ENCODE measurements at regions not wholly inside any gene's neighbourhood (a gene's known extent, or its start where the extent isn't known, plus 50 kb on each side); places are given as distances from the start of the nearest gene placed in this dataset.

DNA sequence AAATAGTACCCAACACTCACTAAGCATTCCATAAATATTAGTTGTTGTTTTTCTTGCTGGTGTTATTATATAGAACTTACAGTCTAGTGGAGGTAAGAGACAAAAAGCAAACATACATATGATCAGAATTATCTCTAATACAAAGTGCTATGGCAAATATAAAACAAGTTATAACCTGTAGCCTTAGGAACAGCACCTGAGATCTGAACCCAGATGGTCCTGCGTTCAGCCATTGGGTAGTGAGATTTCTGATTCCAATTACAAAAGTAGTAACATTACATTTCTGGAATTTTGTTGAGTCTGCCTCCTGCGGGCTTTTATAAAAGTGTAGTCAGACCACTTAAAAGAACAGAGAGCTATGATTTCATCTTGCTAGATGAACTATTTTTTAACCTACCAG, 242.9 kb upstream of the ZNF462 start:
- TF ChIP-seq, protein P1, sequence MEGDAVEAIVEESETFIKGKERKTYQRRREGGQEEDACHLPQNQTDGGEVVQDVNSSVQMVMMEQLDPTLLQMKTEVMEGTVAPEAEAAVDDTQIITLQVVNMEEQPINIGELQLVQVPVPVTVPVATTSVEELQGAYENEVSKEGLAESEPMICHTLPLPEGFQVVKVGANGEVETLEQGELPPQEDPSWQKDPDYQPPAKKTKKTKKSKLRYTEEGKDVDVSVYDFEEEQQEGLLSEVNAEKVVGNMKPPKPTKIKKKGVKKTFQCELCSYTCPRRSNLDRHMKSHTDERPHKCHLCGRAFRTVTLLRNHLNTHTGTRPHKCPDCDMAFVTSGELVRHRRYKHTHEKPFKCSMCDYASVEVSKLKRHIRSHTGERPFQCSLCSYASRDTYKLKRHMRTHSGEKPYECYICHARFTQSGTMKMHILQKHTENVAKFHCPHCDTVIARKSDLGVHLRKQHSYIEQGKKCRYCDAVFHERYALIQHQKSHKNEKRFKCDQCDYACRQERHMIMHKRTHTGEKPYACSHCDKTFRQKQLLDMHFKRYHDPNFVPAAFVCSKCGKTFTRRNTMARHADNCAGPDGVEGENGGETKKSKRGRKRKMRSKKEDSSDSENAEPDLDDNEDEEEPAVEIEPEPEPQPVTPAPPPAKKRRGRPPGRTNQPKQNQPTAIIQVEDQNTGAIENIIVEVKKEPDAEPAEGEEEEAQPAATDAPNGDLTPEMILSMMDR (optimal IDR thresholded peaks at IDR 0.05 in 1 of 3, IDR thresholded peaks at IDR 0.05 in 1 of 3, conservative IDR thresholded peaks at IDR 0.05 in 1 of 3; ENCODE audit: extremely low read depth in 1 of 3, insufficient read depth in 2 of 3, low read length in 3 of 3), result no peak
- no peak for TF ChIP-seq EZH2 (IDR thresholded peaks at IDR 0.05; ENCODE audit: low read length)
